Esophagus muscularis mucosa (tissue), 3 donors: ENCODE measurements at regions not wholly inside any gene's neighbourhood (a gene's known extent, or its start where the extent isn't known, plus 50 kb on each side); places are given as distances from the start of the nearest gene placed in this dataset.

Experiments
- CTCF ChIP-seq, 3 experiments: fragments of 200-600 bp in 2 of 3; fragments of 450-650 bp in 1 of 3; sonication (generic) in 2 of 3; IDR thresholded peaks; one replicate each; pipeline ENCODE4 v1.5.1; 2017 to 2019; ENCODE audit warnings: antibody characterized with exemption in 3 of 3, mild to moderate bottlenecking in 2 of 3, moderate library complexity in 1 of 3
- POLR2A ChIP-seq: fragments of 450-650 bp; IDR thresholded peaks from one replicate; pipeline ENCODE4 v1.6.1; 2017; ENCODE audit warnings: antibody characterized with exemption, moderate library complexity, mild to moderate bottlenecking, low read depth

DNA sequence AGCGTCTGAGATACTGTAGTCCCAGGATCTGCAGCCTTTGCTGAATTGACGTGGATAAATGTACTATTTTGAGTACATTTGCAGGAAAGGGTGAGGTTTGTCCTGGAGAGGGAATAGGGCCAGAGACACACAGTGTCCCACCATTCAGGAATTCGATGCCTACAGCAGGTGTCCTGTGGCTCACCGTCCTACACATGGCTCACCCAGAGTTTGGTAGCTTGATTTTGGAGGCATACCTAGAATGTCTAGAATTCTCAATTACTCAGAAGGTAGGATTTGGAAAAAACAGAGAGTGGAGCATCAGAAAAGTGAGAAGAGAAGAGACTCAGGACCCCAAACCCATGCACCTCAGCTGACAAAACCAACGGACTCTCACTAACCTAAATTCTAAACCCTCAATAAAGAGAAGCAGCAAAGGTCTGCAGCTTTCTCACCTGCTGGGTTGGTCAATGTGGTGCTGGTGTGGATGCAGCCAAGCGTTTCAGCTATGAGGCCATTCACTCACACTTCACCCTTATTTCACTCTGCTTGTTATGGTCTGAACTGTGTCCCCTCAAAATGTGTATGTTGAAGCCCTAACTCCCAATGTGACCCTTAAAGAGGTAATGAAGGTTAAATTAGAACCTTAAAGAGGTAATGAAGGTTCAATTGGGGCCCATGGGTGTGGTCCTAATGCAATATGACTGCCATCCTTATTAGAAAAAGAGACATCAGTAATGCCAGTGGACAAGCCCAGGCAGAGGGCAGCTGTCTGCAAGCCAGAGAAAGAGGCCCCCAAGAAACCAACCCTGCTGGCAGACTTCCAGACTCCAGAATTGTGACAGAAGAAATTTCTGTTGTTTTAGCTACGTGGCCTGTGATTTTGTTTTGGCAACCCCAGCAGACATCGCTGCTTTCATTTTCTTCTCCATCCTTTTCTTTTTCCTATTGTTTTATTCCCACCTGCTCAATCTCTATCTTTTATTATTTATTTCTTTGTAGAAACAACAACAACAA, 187.8 kb downstream of the SNX19 start:
- no peak for TF ChIP-seq CTCF (IDR thresholded peaks at IDR 0.05)
- no peak for TF ChIP-seq POLR2A
